ENCODE measurements at regions not wholly inside any gene's neighbourhood (a gene's known extent, or its start where the extent isn't known, plus 50 kb on each side); places are given as distances from the start of the nearest gene placed in this dataset.

- TF ChIP-seq CTCF (IDR thresholded peaks at IDR 0.05) (no peak), POLR2A (IDR thresholded peaks at IDR 0.05) (no peak)
- Histone ChIP-seq H3K9me3 (no peaks in the 10 kb centered on the region), H3K36me3 (no peaks in the 10 kb centered on the region), H3K27ac (no peak overlapping the region), H3K4me3 (no peak overlapping the region), H3K4me1 (no peaks in the 10 kb centered on the region), H3K27me3 (no peaks in the 10 kb centered on the region)
- intact Hi-C loops (cut with DNase I): no loop called here
- DNase-seq: no peak
- 67 to 75% methylated on average over 3 of the region's 3 CpGs for WGBS, 2 donors
Observed at GRCh38 chr14:38959021-38959420, 144.0 kb downstream of the SEC23A start.

- WGBS, 2 donors: 64 to 84% methylated on average over 3 of the region's 3 CpGs
- DNase-seq: no peak
- TF ChIP-seq CTCF (IDR thresholded peaks at IDR 0.05) (no peak), POLR2A (IDR thresholded peaks at IDR 0.05) (no peak)
- Histone ChIP-seq H3K27ac (no peak overlapping the region), H3K36me3 (no peaks in the 10 kb centered on the region), H3K27me3 (no peaks in the 10 kb centered on the region), H3K4me1 (no peaks in the 10 kb centered on the region), H3K4me3 (no peak overlapping the region), H3K9me3 (no peaks in the 10 kb centered on the region)
- intact Hi-C loops (cut with DNase I): no loop called here
Observed at GRCh38 chr14:38958589-38958988, 144.4 kb downstream of the SEC23A start.

- no peaks in the 10 kb centered on the region for H3K36me3 ChIP-seq
- 10 to 14% methylated on average over 1 of the region's 1 CpG for WGBS, 2 donors
- peaks cover 0 to 11% (median 0%) of the 10 kb centered on the region in 3 donors for H3K4me1 ChIP-seq
- H3K27ac ChIP-seq: peak overlapping the region in 1 of 4 donors; percentile 3
- H3K27me3 ChIP-seq: no peaks in the 10 kb centered on the region
- intact Hi-C loops (cut with DNase I): no loop called here
- H3K4me3 ChIP-seq: no peak overlapping the region
- no peaks in the 10 kb centered on the region for H3K9me3 ChIP-seq
- TF ChIP-seq POLR2A (IDR thresholded peaks at IDR 0.05): no peak
- TF ChIP-seq CTCF (IDR thresholded peaks at IDR 0.05): no peak
- DNase-seq: no peak
Observed at GRCh38 chr14:38951451-38951850, 151.6 kb downstream of the SEC23A start.

GRCh38 chr14:38950676-38951075, 152.4 kb downstream of the SEC23A start:
- intact Hi-C loops (cut with DNase I): no loop called here
- Histone ChIP-seq H3K4me1 (peaks cover 0 to 11% (median 0%) of the 10 kb centered on the region in 3 donors), H3K9me3 (no peaks in the 10 kb centered on the region), H3K4me3 (no peak overlapping the region), H3K27me3 (no peaks in the 10 kb centered on the region), H3K36me3 (no peaks in the 10 kb centered on the region), H3K27ac (no peak overlapping the region)
- no peak for TF ChIP-seq POLR2A (IDR thresholded peaks at IDR 0.05)
- no peak for TF ChIP-seq CTCF (IDR thresholded peaks at IDR 0.05)
- no peak for DNase-seq
- 29 to 47% methylated on average over 4 of the region's 4 CpGs for WGBS, 2 donors

GRCh38 chr14:38948576-38948975, 154.5 kb downstream of the SEC23A start:
- Histone ChIP-seq H3K4me3 (no peak overlapping the region), H3K27me3 (no peaks in the 10 kb centered on the region), H3K27ac (no peak overlapping the region), H3K9me3 (no peaks in the 10 kb centered on the region), H3K36me3 (no peaks in the 10 kb centered on the region), H3K4me1 (peaks cover 0 to 11% (median 0%) of the 10 kb centered on the region in 3 donors)
- intact Hi-C loops (cut with DNase I): no loop called here
- WGBS, 2 donors: 93 to 100% methylated on average over 6 of the region's 6 CpGs
- TF ChIP-seq POLR2A (IDR thresholded peaks at IDR 0.05): no peak
- TF ChIP-seq CTCF (IDR thresholded peaks at IDR 0.05): no peak
- DNase-seq: no peak
